C4-2B (cell line): ENCODE measurements at regions not wholly inside any gene's neighbourhood (a gene's known extent, or its start where the extent isn't known, plus 50 kb on each side); places are given as distances from the start of the nearest gene placed in this dataset.

ENCODE experiments used
- H3K27ac ChIP-seq: fragments of 450-650 bp; 2 replicates; pipeline ENCODE4 v1.5.1; 2017
- CTCF ChIP-seq: fragments of 450-650 bp; conservative IDR thresholded peaks from 2 replicates; pipeline ENCODE4 v1.5.1; 2017; ENCODE audit warnings: mild to moderate bottlenecking
- ZFX ChIP-seq: fragments of 450-650 bp; IDR thresholded peaks from 2 replicates; pipeline ENCODE4 v1.6.1; 2017

DNA sequence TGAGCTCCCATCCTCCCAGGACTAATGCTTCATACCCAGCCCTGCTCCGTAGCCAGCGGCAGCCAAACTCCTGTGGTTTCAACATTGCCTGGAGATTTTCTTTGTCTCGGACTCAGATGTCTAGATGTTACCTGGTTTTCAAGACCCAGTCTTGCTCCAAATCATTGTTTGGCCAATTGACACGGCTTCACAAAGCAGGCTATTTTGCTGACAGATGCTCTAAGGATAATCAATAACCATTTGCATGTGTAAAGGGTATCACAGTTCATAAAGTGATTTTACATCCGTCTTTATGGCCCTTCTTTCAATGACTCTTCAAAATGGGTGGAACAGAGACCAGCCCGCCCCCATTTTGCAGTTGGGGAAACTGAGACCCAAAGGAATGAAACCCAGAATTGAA lies 153.4 kb downstream of the SALL1 start:
- no peak for TF ChIP-seq ZFX
- no peak for TF ChIP-seq CTCF

GRCh38 chr16:50996830-50997186 lies 154.3 kb downstream of the SALL1 start:
- H3K27ac ChIP-seq, result no peak overlapping the region
- TF ChIP-seq ZFX, result no peak
- no peak for TF ChIP-seq CTCF

More for the DNA sequence above, 153.4 kb downstream of the SALL1 start:
- no peak overlapping the region for H3K27ac ChIP-seq

- TF ChIP-seq ZFX, result no peak
- TF ChIP-seq CTCF, result no peak
- no peak overlapping the region for H3K27ac ChIP-seq
These were observed 154.8 kb downstream of the SALL1 start for GRCh38 chr16:50996166-50996829.

GRCh38 chr16:50994995-50995394 lies 156.1 kb downstream of the SALL1 start:
- no peak overlapping the region for H3K27ac ChIP-seq
- TF ChIP-seq CTCF, result no peak
- no peak for TF ChIP-seq ZFX

DNA sequence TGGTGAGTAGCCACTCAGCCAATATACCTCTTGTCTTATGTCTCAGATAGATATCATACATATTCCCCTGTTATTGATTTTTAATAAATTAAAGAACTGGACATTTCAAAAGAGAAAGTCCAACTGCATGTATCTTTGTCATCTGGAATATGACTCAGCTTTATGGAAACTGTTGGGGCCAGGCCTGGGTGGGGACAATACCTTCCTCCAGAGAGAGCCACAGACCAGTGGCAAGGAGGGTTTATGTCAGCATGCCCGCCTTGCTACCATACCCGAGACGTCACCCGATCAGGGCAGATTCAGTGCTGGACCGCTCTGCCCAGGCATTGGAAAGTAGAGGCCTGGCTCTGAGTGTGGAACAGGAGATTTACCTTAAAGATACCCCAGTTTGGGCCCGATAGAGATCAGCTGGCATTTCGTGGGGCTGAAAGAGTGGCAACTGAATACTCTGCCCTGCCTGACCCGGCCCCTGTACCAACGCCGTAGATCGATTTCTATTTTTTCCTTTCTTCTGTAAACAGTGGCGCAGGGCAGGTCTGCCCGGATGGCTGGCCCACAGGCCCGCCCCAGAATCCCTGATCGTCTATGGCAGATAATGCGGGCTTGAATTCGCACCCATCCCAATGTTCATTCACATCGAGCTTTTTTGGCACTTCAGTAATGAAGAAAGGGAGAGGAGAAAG lies 158.6 kb downstream of the SALL1 start:
- TF ChIP-seq ZFX (no peak), CTCF (no peak)
- no peak overlapping the region for H3K27ac ChIP-seq

GRCh38 chr16:50991436-50991835 lies 159.6 kb downstream of the SALL1 start:
- H3K27ac ChIP-seq, result no peak overlapping the region

More at GRCh38 chr16:50991436-50991835, 159.6 kb downstream of the SALL1 start:
- no peak for TF ChIP-seq CTCF
- TF ChIP-seq ZFX, result no peak
